ENCODE measurements at regions not wholly inside any gene's neighbourhood (a gene's known extent, or its start where the extent isn't known, plus 50 kb on each side); places are given as distances from the start of the nearest gene placed in this dataset.

DNA sequence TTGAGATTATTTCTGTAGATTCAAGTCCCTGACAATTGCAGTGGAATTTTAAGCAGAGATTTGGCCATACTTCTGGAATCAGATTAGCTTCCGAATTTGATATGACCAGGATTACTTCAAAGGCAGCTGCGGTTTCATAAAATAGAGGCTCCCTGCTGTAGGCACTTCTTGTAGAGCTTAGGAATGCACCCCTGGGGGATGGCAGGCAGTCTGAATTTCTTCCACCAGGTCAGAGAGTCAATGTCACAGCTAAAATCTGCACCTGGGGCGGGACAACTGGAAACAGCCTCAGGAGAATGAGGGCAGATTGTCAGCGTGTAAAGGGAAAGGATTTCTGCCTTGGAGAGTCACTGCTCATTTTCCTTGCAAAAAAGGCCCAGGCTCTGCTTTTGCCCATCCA lies 182.6 kb downstream of the ARRDC4 start:
- H3K27ac ChIP-seq, result no peak overlapping the region
- no peak overlapping the region for H3K9ac ChIP-seq (ENCODE audit: insufficient read length)
- no peaks in the 10 kb centered on the region for H3K9me3 ChIP-seq (ENCODE audit: low read depth, low read length)
- TF ChIP-seq FOXP2 (optimal IDR thresholded peaks at IDR 0.05; ENCODE audit: control extremely low read depth, extremely low read length, insufficient read depth), result no peak
- no peak for TF ChIP-seq EZH2 (IDR thresholded peaks at IDR 0.05)
- no peak for TF ChIP-seq POLR2AphosphoS5 (IDR thresholded peaks at IDR 0.05; ENCODE audit: borderline replicate concordance, low read depth, low read length)
- no peak for DNase-seq (ENCODE audit: low read depth, low spot score)
- no peak overlapping the region for H3K4me3 ChIP-seq
- no peaks in the 10 kb centered on the region for H3K36me3 ChIP-seq (ENCODE audit: insufficient read depth, low read length)

DNA sequence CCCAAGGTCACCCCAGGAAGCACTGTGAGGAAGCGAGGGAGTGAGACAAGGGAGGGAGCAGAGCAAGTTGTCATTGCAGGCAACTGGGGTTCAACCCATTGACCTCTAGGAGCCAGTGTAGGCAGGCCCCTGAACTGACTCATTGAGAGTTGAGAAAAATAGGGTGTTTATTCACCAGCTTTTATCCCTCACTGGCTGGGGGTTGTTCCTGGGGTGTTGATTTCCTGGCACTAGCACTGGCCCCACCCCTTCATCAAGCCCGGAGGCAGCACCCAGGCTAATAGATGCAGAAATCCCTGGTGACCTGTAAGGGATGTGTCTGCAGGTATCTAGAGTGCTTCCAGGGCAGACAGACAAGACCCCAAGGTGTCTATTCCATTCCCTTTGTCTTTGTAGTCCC lies 183.9 kb downstream of the ARRDC4 start:
- no peak overlapping the region for H3K27ac ChIP-seq
- no peak for DNase-seq (ENCODE audit: low read depth, low spot score)
- no peaks in the 10 kb centered on the region for H3K36me3 ChIP-seq (ENCODE audit: insufficient read depth, low read length)
- H3K9me3 ChIP-seq (ENCODE audit: low read depth, low read length), result no peaks in the 10 kb centered on the region
- H3K4me3 ChIP-seq, result no peak overlapping the region
- no peak for TF ChIP-seq POLR2AphosphoS5 (IDR thresholded peaks at IDR 0.05; ENCODE audit: borderline replicate concordance, low read depth, low read length)
- TF ChIP-seq EZH2 (IDR thresholded peaks at IDR 0.05), result no peak
- no peak for TF ChIP-seq FOXP2 (optimal IDR thresholded peaks at IDR 0.05; ENCODE audit: control extremely low read depth, extremely low read length, insufficient read depth)
- no peak overlapping the region for H3K9ac ChIP-seq (ENCODE audit: insufficient read length)

DNA sequence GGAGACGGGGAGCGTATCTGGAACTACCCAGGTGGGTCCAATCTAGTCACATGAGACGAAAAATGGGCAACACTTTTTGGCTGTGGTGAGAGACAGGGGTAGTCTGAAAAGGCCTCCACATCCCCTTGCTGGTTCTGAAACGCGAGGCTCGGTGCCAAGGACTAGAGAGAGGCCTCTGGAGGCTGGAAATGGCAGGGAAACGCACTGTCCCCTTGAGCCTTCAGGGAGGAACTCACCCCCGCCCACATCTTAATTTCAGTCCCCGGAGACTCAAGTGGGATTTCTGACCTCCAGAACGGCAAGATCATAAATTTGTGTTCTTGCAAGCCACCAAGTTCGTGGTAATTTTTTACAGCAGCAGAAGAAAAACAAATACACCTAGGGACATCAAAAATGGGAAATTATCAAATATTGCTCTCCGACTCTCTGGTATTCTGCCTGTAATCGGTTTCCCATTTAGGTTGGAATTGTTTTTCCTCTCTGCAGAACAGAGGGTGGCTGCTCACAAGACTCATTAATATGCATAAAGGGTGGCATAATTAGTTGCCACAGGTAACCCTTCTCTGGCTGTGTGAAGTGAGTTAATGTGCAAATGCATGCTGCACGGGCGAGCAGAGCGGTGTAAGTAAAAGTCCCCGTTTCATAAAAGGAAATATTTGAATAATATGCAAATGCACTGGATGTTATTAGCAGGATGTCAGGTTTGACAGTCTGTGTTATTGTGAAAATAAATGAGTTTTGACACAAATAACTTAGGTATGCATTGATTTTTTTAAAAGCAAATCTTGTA lies 185.7 kb downstream of the ARRDC4 start:
- Histone ChIP-seq H3K36me3 (ENCODE audit: insufficient read depth, low read length) (no peaks in the 10 kb centered on the region), H3K27ac (no peak overlapping the region), H3K9me3 (ENCODE audit: low read depth, low read length) (no peaks in the 10 kb centered on the region), H3K4me3 (no peak overlapping the region), H3K9ac (ENCODE audit: insufficient read length) (no peak overlapping the region)
- DNase-seq (ENCODE audit: low read depth, low spot score), result no peak
- TF ChIP-seq FOXP2 (optimal IDR thresholded peaks at IDR 0.05; ENCODE audit: control extremely low read depth, extremely low read length, insufficient read depth), result no peak
- TF ChIP-seq EZH2 (IDR thresholded peaks at IDR 0.05), result no peak
- TF ChIP-seq POLR2AphosphoS5 (IDR thresholded peaks at IDR 0.05; ENCODE audit: borderline replicate concordance, low read depth, low read length), result no peak

DNA sequence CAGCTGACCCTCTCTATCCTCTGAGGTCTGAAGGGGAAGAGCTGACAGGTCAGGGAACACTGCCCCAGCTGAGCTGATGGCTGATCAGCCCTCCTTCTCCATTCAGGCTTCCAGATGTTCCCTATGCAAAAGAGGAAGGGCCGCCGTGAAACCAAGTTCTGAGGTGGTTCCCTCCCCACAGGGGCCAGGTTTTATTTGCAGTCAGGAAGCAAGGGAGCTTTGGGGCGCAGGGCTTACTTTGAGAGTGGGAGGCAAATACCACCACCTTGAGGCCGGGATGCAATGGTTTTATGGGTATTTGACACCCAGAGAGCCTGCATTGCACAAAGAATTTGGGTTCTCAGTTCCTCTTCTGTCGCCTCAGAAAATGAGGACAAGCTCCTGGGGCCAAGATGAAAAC lies 186.9 kb downstream of the ARRDC4 start:
- Histone ChIP-seq H3K9ac (ENCODE audit: insufficient read length) (no peak overlapping the region), H3K4me3 (no peak overlapping the region), H3K27ac (no peak overlapping the region), H3K9me3 (ENCODE audit: low read depth, low read length) (no peaks in the 10 kb centered on the region), H3K36me3 (ENCODE audit: insufficient read depth, low read length) (no peaks in the 10 kb centered on the region)
- no peak for DNase-seq (ENCODE audit: low read depth, low spot score)
- TF ChIP-seq FOXP2 (optimal IDR thresholded peaks at IDR 0.05; ENCODE audit: control extremely low read depth, extremely low read length, insufficient read depth) (no peak), EZH2 (IDR thresholded peaks at IDR 0.05) (no peak), POLR2AphosphoS5 (IDR thresholded peaks at IDR 0.05; ENCODE audit: borderline replicate concordance, low read depth, low read length) (no peak)

DNA sequence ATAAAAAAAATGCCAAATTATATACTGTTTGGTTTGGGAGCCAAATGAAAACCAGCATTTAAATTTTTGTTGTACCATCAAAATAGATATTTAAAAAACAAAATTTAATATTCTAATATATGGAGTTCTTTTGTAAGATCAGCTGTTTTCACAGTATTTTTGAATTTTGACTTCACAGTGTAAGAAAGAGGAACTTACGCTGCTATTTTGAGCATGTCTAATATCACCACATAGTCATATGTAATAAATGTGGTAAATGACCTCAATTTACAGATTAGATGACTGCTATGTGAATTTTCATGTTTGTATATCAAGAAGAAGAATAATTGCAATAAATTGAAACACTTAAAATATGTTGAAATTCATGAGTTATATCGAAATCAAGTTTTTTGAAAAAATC lies 189.6 kb downstream of the ARRDC4 start:
- Histone ChIP-seq H3K9ac (ENCODE audit: insufficient read length) (no peak overlapping the region), H3K27ac (no peak overlapping the region), H3K9me3 (ENCODE audit: low read depth, low read length) (no peaks in the 10 kb centered on the region), H3K4me3 (no peak overlapping the region), H3K36me3 (ENCODE audit: insufficient read depth, low read length) (no peaks in the 10 kb centered on the region)
- TF ChIP-seq FOXP2 (optimal IDR thresholded peaks at IDR 0.05; ENCODE audit: control extremely low read depth, extremely low read length, insufficient read depth) (no peak), EZH2 (IDR thresholded peaks at IDR 0.05) (no peak), POLR2AphosphoS5 (IDR thresholded peaks at IDR 0.05; ENCODE audit: borderline replicate concordance, low read depth, low read length) (no peak)
- DNase-seq (ENCODE audit: low read depth, low spot score), result no peak

DNA sequence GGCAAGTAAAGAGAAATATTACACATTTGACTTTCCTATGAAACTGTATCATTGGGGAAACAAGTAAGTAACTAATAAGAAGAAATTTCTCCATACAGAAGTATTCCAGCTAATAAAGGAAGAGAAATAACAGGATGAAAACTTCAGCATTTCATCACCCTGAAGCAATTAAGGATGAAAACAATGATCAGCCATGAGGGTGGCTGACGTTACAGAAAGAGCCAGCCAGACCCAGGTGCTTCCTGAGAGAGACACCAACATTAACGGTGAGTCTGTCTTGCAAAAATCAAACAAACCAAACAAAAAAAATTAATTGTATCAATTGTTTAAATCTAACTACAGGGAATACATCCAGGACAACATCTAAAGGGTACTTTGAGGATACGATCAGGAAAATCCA lies 190.0 kb downstream of the ARRDC4 start:
- no peak for DNase-seq (ENCODE audit: low read depth, low spot score)
- Histone ChIP-seq H3K36me3 (ENCODE audit: insufficient read depth, low read length) (no peaks in the 10 kb centered on the region), H3K9ac (ENCODE audit: insufficient read length) (no peak overlapping the region), H3K27ac (no peak overlapping the region), H3K4me3 (no peak overlapping the region), H3K9me3 (ENCODE audit: low read depth, low read length) (no peaks in the 10 kb centered on the region)
- no peak for TF ChIP-seq POLR2AphosphoS5 (IDR thresholded peaks at IDR 0.05; ENCODE audit: borderline replicate concordance, low read depth, low read length)
- TF ChIP-seq FOXP2 (optimal IDR thresholded peaks at IDR 0.05; ENCODE audit: control extremely low read depth, extremely low read length, insufficient read depth), result no peak
- no peak for TF ChIP-seq EZH2 (IDR thresholded peaks at IDR 0.05)

DNA sequence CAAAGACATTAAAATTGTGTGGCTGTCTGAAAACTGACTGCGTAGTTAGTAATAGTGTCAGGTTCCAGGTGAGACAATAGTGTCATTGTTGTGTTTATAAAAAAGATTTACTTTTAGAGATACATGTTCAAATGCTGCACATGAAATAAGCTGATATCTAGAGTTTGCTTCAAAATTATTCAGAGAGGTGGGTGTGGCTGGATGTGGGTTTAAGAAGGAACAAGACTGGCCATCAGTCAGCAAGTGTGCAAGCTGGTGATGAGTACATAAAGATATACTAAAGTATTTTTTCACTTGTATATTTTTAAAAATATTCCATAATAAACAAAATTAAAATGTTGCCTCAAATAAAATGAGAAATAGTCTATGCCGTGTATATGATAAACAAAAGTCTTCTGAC lies 190.6 kb downstream of the ARRDC4 start:
- DNase-seq (ENCODE audit: low read depth, low spot score), result no peak
- no peak overlapping the region for H3K27ac ChIP-seq
- no peaks in the 10 kb centered on the region for H3K9me3 ChIP-seq (ENCODE audit: low read depth, low read length)
- no peak for TF ChIP-seq POLR2AphosphoS5 (IDR thresholded peaks at IDR 0.05; ENCODE audit: borderline replicate concordance, low read depth, low read length)
- TF ChIP-seq EZH2 (IDR thresholded peaks at IDR 0.05), result no peak
- no peak for TF ChIP-seq FOXP2 (optimal IDR thresholded peaks at IDR 0.05; ENCODE audit: control extremely low read depth, extremely low read length, insufficient read depth)
- H3K4me3 ChIP-seq, result no peak overlapping the region
- H3K9ac ChIP-seq (ENCODE audit: insufficient read length), result no peak overlapping the region
- no peaks in the 10 kb centered on the region for H3K36me3 ChIP-seq (ENCODE audit: insufficient read depth, low read length)

DNA sequence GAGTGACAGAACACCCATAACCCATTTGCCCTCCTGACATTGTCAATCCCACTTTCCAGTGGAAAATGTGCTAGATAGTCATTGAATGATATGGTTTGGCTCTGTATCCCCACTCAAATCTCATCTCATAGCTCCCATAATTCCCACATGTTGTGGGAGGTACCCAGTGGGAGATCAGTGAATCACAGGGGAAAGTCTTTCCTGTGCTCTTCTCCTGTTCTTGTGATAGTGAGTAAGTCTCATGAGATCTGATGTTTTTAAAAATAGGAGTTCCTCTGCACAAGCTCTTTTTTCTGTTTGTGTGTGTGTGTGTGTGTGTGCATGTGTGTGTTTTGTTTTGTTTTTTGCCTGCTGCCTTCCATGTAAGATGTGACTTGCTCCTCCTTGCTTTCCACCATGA lies 191.7 kb downstream of the ARRDC4 start:
- DNase-seq (ENCODE audit: low read depth, low spot score), result no peak
- Histone ChIP-seq H3K4me3 (no peak overlapping the region), H3K9ac (ENCODE audit: insufficient read length) (no peak overlapping the region), H3K9me3 (ENCODE audit: low read depth, low read length) (no peaks in the 10 kb centered on the region), H3K36me3 (ENCODE audit: insufficient read depth, low read length) (no peaks in the 10 kb centered on the region), H3K27ac (no peak overlapping the region)
- no peak for TF ChIP-seq POLR2AphosphoS5 (IDR thresholded peaks at IDR 0.05; ENCODE audit: borderline replicate concordance, low read depth, low read length)
- TF ChIP-seq EZH2 (IDR thresholded peaks at IDR 0.05), result no peak
- no peak for TF ChIP-seq FOXP2 (optimal IDR thresholded peaks at IDR 0.05; ENCODE audit: control extremely low read depth, extremely low read length, insufficient read depth)

DNA sequence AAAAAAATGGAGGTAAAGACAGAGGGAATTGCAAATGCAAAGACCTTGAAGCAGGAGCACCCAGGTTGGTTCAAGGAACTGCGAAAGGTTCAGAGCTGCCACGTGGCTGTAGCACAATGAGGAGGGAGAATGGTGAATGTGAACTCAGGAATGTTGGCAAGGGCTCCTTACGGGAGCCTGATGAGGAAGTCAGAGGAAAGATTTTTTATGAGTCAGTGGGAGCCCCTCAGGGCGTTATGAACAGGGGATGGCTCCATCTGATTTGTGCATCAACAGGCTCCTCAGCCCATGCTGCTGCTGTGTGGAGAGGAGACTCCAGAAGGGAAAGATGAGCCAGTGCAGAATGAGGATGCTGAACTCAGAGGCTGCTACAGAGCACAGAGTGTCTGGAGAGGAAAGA lies 194.4 kb downstream of the ARRDC4 start:
- DNase-seq (ENCODE audit: low read depth, low spot score), result no peak
- H3K27ac ChIP-seq, result no peak overlapping the region

More for the DNA sequence above, 194.4 kb downstream of the ARRDC4 start:
- TF ChIP-seq FOXP2 (optimal IDR thresholded peaks at IDR 0.05; ENCODE audit: control extremely low read depth, extremely low read length, insufficient read depth), result no peak
- no peak for TF ChIP-seq EZH2 (IDR thresholded peaks at IDR 0.05)
- no peak for TF ChIP-seq POLR2AphosphoS5 (IDR thresholded peaks at IDR 0.05; ENCODE audit: borderline replicate concordance, low read depth, low read length)
- no peaks in the 10 kb centered on the region for H3K36me3 ChIP-seq (ENCODE audit: insufficient read depth, low read length)
- no peaks in the 10 kb centered on the region for H3K9me3 ChIP-seq (ENCODE audit: low read depth, low read length)
- no peak overlapping the region for H3K9ac ChIP-seq (ENCODE audit: insufficient read length)
- H3K4me3 ChIP-seq, result no peak overlapping the region
